HG03558 (cell line): ENCODE measurements at regions not wholly inside any gene's neighbourhood (a gene's known extent, or its start where the extent isn't known, plus 50 kb on each side); places are given as distances from the start of the nearest gene placed in this dataset.

Experiments used
- ATAC-seq: cut with Tn5 transposase; IDR thresholded peaks from one replicate; pipeline ENCODE4 v1.9.1; 2021; ENCODE audit warnings: moderate number of reproducible peaks; ENCODE audit not compliant: unreplicated experiment; ENCODE audit errors: extremely low read depth

- no peak for ATAC-seq
Measured at GRCh38 chr9:90021216-90021906, 416.5 kb downstream of the GADD45G start.

- ATAC-seq = no peak
Measured at GRCh38 chr9:90022474-90022873, 417.7 kb downstream of the GADD45G start.

GRCh38 chr9:90023861-90024260 lies 419.0 kb downstream of the GADD45G start:
- no peak for ATAC-seq

GRCh38 chr9:90024409-90024808 lies 419.6 kb downstream of the GADD45G start:
- ATAC-seq = no peak

- ATAC-seq = no peak
Measured at GRCh38 chr9:90024823-90025222, 420.0 kb downstream of the GADD45G start.

- ATAC-seq = no peak
Measured at GRCh38 chr9:90025816-90026215, 421.0 kb downstream of the GADD45G start.

- ATAC-seq = no peak
Measured at GRCh38 chr9:90027296-90027790, 422.5 kb downstream of the GADD45G start.

GRCh38 chr9:90029386-90029785 lies 424.6 kb downstream of the GADD45G start:
- no peak for ATAC-seq

- no peak for ATAC-seq
Measured at GRCh38 chr9:90029996-90030395, 425.2 kb downstream of the GADD45G start.

- ATAC-seq = no peak
Measured at GRCh38 chr9:90032296-90033027, 427.6 kb downstream of the GADD45G start.

- ATAC-seq = no peak
Measured at GRCh38 chr9:90033028-90033650, 428.3 kb downstream of the GADD45G start.

- ATAC-seq = no peak
Measured at GRCh38 chr9:90034071-90034470, 429.3 kb downstream of the GADD45G start.

- ATAC-seq = no peak
Measured at GRCh38 chr9:90035471-90035870, 430.7 kb downstream of the GADD45G start.

GRCh38 chr9:90037146-90037797 lies 432.5 kb downstream of the GADD45G start:
- ATAC-seq = no peak

GRCh38 chr9:90038763-90039162 lies 434.0 kb downstream of the GADD45G start:
- ATAC-seq = no peak

- ATAC-seq = no peak
Measured at GRCh38 chr9:90044263-90044662, 439.5 kb downstream of the GADD45G start.

- no peak for ATAC-seq
Measured at GRCh38 chr9:90044710-90045151, 439.9 kb downstream of the GADD45G start.

GRCh38 chr9:90046317-90046861 lies 441.6 kb downstream of the GADD45G start:
- no peak for ATAC-seq

GRCh38 chr9:90047828-90048227 lies 443.0 kb downstream of the GADD45G start:
- ATAC-seq = no peak

GRCh38 chr9:90052366-90052765 lies 447.6 kb downstream of the GADD45G start:
- ATAC-seq = no peak
